K562 (cell line): ENCODE measurements at regions not wholly inside any gene's neighbourhood (a gene's known extent, or its start where the extent isn't known, plus 50 kb on each side); places are given as distances from the start of the nearest gene placed in this dataset.

Source experiments
- ARID4B ChIP-seq: sonication (generic); formaldehyde crosslinking; IDR thresholded peaks from 2 replicates; pipeline ENCODE4 v1.8.0; 2022; ENCODE audit warnings: mild to moderate bottlenecking, missing genetic modification reagents
- ATF7 ChIP-seq: fragments of 450-650 bp; IDR thresholded peaks from 2 replicates; pipeline ENCODE4 v1.7.1; 2014; ENCODE audit warnings: mild to moderate bottlenecking, moderate library complexity
- CEBPB ChIP-seq: fragments of 450-650 bp; IDR thresholded peaks from 2 replicates; pipeline ENCODE4 v1.6.1; 2016; ENCODE audit warnings: missing genetic modification characterization, missing compliant biosample characterization
- CHCHD3 ChIP-seq: fragments of 250-450 bp; sonication (Bioruptor Pico); IDR thresholded peaks from 2 replicates; pipeline ENCODE4 v2.1.2; 2022; ENCODE audit warnings: mild to moderate bottlenecking
- ETS1 ChIP-seq: conservative IDR thresholded peaks from 2 replicates; pipeline ENCODE4 v1.6.1; 2011; ENCODE audit warnings: low read depth, mild to moderate bottlenecking, low read length; ENCODE audit not compliant: control insufficient read depth
- HBP1 ChIP-seq: fragments of 450-650 bp; formaldehyde crosslinking; IDR thresholded peaks from 2 replicates; pipeline ENCODE4 v1.4.0; 2022; ENCODE audit warnings: missing genetic modification characterization
- HMGXB4 ChIP-seq: sonication (generic); formaldehyde crosslinking; IDR thresholded peaks from 2 replicates; pipeline ENCODE4 v1.8.1; 2023; ENCODE audit warnings: mild to moderate bottlenecking, missing genetic modification reagents
- LEF1 ChIP-seq: fragments of 450-650 bp; IDR thresholded peaks from 2 replicates; pipeline ENCODE4 v1.6.1; 2016; ENCODE audit warnings: mild to moderate bottlenecking
- MCM7 ChIP-seq, 2 experiments: fragments of 450-650 bp; IDR thresholded peaks; 2 replicates each; pipeline ENCODE4 v1.6.1; 2016 to 2018
- MLX ChIP-seq, 2 experiments: fragments of 450-650 bp in 1 of 2; sonication (generic) in 1 of 2; formaldehyde crosslinking; conservative IDR thresholded peaks; 2 replicates each; pipeline versions ENCODE4 v1.4.0 to v1.8.1; 2020 to 2022; ENCODE audit warnings: mild to moderate bottlenecking in 1 of 2, missing genetic modification reagents in 1 of 2
- RUNX1 ChIP-seq: sonication (generic); IDR thresholded peaks from 2 replicates; pipeline ENCODE4 v1.6.1; 2016; ENCODE audit warnings: antibody characterized with exemption, low read depth
- THRB ChIP-seq: fragments of 450-650 bp; formaldehyde crosslinking; conservative IDR thresholded peaks from 2 replicates; pipeline ENCODE4 v1.4.0; 2022; ENCODE audit warnings: mild to moderate bottlenecking, missing genetic modification characterization
- XRCC3 ChIP-seq: fragments of 450-650 bp; IDR thresholded peaks from 2 replicates; pipeline ENCODE4 v1.6.1; 2017; ENCODE audit warnings: mild to moderate bottlenecking, moderate library complexity
- ZNF263 ChIP-seq: sonication (generic); formaldehyde crosslinking; IDR thresholded peaks from 2 replicates; pipeline ENCODE4 v1.8.0; 2022; ENCODE audit warnings: mild to moderate bottlenecking, missing genetic modification reagents, borderline replicate concordance
- ZNF311 ChIP-seq: fragments of 250-450 bp; sonication (Bioruptor Pico); IDR thresholded peaks from 2 replicates; pipeline ENCODE4 v1.4.0; 2020; ENCODE audit warnings: mild to moderate bottlenecking, moderate library complexity
- ZNF384 ChIP-seq: IDR thresholded peaks from 2 replicates; pipeline ENCODE4 v1.6.1; 2012; ENCODE audit warnings: low read depth, low read length, improper control_type of control experiment
- ZNF444 ChIP-seq: fragments of 250-450 bp; sonication (Bioruptor Pico); IDR thresholded peaks from 2 replicates; pipeline ENCODE4 v1.4.0; 2020; ENCODE audit warnings: mild to moderate bottlenecking, moderate library complexity

GRCh38 chr6:26197933-26198721 is 110.9 kb downstream of the HFE start (continued):
- TF ChIP-seq MLX (CRISPR knock-in tag; conservative IDR thresholded peaks at IDR 0.05) = no peak
- no peak for TF ChIP-seq XRCC3
- no peak for TF ChIP-seq ZNF311
- TF ChIP-seq HBP1 = 0 out of 2 replicates have a peak, but pooled peaks have one; percentile 53
- no peak for TF ChIP-seq CEBPB
- TF ChIP-seq LEF1 = no peak
- no peak for TF ChIP-seq ZNF263
- TF ChIP-seq THRB = no peak
- TF ChIP-seq ZNF384 = no peak; the same call in 1 of the 2 replicates
- no peak for TF ChIP-seq ATF7
- no peak for TF ChIP-seq HMGXB4 (CRISPR knock-in tag)
- TF ChIP-seq RUNX1 = no peak
- no peak; the same call in 1 of the 2 replicates for TF ChIP-seq ARID4B (CRISPR knock-in tag)
- TF ChIP-seq MCM7 (IDR thresholded peaks at IDR 0.05) = no peak
- TF ChIP-seq ETS1 = no peak
- TF ChIP-seq ZNF444 (CRISPR knock-in tag) = peak; percentile 11; the same call in 1 of the 2 replicates
- peak; percentile 90; the same call in 1 of the 2 replicates for TF ChIP-seq CHCHD3 (CRISPR knock-in tag)
